H9 (cell line): ENCODE measurements at regions not wholly inside any gene's neighbourhood (a gene's known extent, or its start where the extent isn't known, plus 50 kb on each side); places are given as distances from the start of the nearest gene placed in this dataset.
"Not testable (repeated sequence)": the region's sequence is repeated elsewhere in the genome, so short reads cannot be mapped to it uniquely, and the experiment has no call there.

Experiments used
- DNase-seq: peaks from one replicate; pipeline ENCODE4 v3.0.0-alpha.2; 2017
- H2AFZ ChIP-seq: one replicate; pipeline ENCODE4 v1.6.1; 2013; ENCODE audit warnings: mild to moderate bottlenecking, low read length, control low read depth, moderate library complexity
- H2AK5ac ChIP-seq: 2 replicates; pipeline ENCODE4 v1.6.1; 2013; ENCODE audit warnings: low read length, control low read depth, mixed read lengths; ENCODE audit not compliant: insufficient read length
- H2BK120ac ChIP-seq: one replicate; pipeline ENCODE4 v1.6.1; 2013; ENCODE audit warnings: low read depth, mild to moderate bottlenecking, low read length, control low read depth, inconsistent platforms; ENCODE audit not compliant: poor library complexity, severe bottlenecking
- H2BK12ac ChIP-seq: 2 replicates; pipeline ENCODE4 v1.6.1; 2013; ENCODE audit warnings: low read length, control low read depth, mixed read lengths, low read depth; ENCODE audit not compliant: insufficient read length
- H2BK15ac ChIP-seq: 2 replicates; pipeline ENCODE4 v1.6.1; 2013; ENCODE audit warnings: low read depth, low read length, control low read depth
- H2BK20ac ChIP-seq: one replicate; pipeline ENCODE4 v1.6.1; 2013; ENCODE audit warnings: low read depth, mild to moderate bottlenecking, low read length, control low read depth, inconsistent platforms; ENCODE audit not compliant: poor library complexity, severe bottlenecking
- H2BK5ac ChIP-seq: 2 replicates; pipeline ENCODE4 v1.6.1; 2013; ENCODE audit warnings: low read length, control low read depth, mixed read lengths; ENCODE audit not compliant: insufficient read length
- H3K14ac ChIP-seq: 2 replicates; pipeline ENCODE4 v1.6.1; 2013; ENCODE audit warnings: low read length, control low read depth; ENCODE audit not compliant: insufficient read depth
- H3K18ac ChIP-seq: 2 replicates; pipeline ENCODE4 v1.6.1; 2013; ENCODE audit warnings: low read depth, mild to moderate bottlenecking, mixed read lengths, low read length, control low read depth; ENCODE audit not compliant: insufficient read length
- H3K23ac ChIP-seq: 2 replicates; pipeline ENCODE4 v1.6.1; 2013; ENCODE audit warnings: low read length, control low read depth, mixed read lengths, low read depth; ENCODE audit not compliant: insufficient read length
- H3K23me2 ChIP-seq: 2 replicates; pipeline ENCODE4 v1.6.1; 2013; ENCODE audit warnings: low read depth, mild to moderate bottlenecking, mixed read lengths, low read length, control low read depth; ENCODE audit not compliant: insufficient read length, poor library complexity, severe bottlenecking
- H3K27ac ChIP-seq: 2 replicates; pipeline ENCODE4 v1.5.1; 2013; ENCODE audit warnings: low read length, control low read depth, mixed read lengths, low read depth; ENCODE audit not compliant: insufficient read length
- H3K27me3 ChIP-seq: 2 replicates; pipeline ENCODE4 v1.6.1; 2013; ENCODE audit warnings: low read length, control low read depth, inconsistent platforms; ENCODE audit not compliant: insufficient read depth
- H3K4ac ChIP-seq: 2 replicates; pipeline ENCODE4 v1.6.1; 2013; ENCODE audit warnings: low read depth, mild to moderate bottlenecking, control low read depth, inconsistent platforms, low read length, moderate library complexity
- H3K4me1 ChIP-seq: 2 replicates; pipeline ENCODE4 v1.6.1; 2013; ENCODE audit warnings: low read length, control low read depth, inconsistent platforms; ENCODE audit not compliant: insufficient read depth
- H3K4me2 ChIP-seq: 2 replicates; pipeline ENCODE4 v1.6.1; 2013; ENCODE audit warnings: low read length, control low read depth, mixed read lengths; ENCODE audit not compliant: insufficient read length, insufficient read depth
- H3K56ac ChIP-seq: 2 replicates; pipeline ENCODE4 v1.6.1; 2013; ENCODE audit warnings: low read depth, mild to moderate bottlenecking, mixed read lengths, low read length, control low read depth; ENCODE audit not compliant: insufficient read length
- H3K79me1 ChIP-seq: 2 replicates; pipeline ENCODE4 v1.6.1; 2013; ENCODE audit warnings: low read depth, mild to moderate bottlenecking, moderate library complexity, low read length, control low read depth, inconsistent platforms; ENCODE audit not compliant: insufficient read depth, poor library complexity, severe bottlenecking
- H3K79me2 ChIP-seq: 2 replicates; pipeline ENCODE4 v1.6.1; 2013; ENCODE audit warnings: low read length, control low read depth, inconsistent platforms; ENCODE audit not compliant: insufficient read depth
- H3K9ac ChIP-seq: 2 replicates; pipeline ENCODE4 v1.6.1; 2013; ENCODE audit warnings: low read length, control low read depth, mixed read lengths; ENCODE audit not compliant: insufficient read length; ENCODE audit errors: extremely low read depth
- H3K9me3 ChIP-seq: one replicate; pipeline ENCODE4 v1.6.1; 2013; ENCODE audit warnings: low read depth, low read length, inconsistent platforms; ENCODE audit not compliant: control insufficient read depth
- H3T11ph ChIP-seq: one replicate; pipeline ENCODE4 v1.6.1; 2013; ENCODE audit warnings: mild to moderate bottlenecking, low read length, control low read depth, inconsistent platforms
- H4K20me1 ChIP-seq: one replicate; pipeline ENCODE4 v1.6.1; 2013; ENCODE audit not compliant: control insufficient read depth, insufficient read length, insufficient read depth
- H4K5ac ChIP-seq: 2 replicates; pipeline ENCODE4 v1.6.1; 2013; ENCODE audit warnings: low read depth, mild to moderate bottlenecking, mixed read lengths, low read length, control low read depth; ENCODE audit not compliant: insufficient read length
- H4K8ac ChIP-seq: replicated peaks from 2 replicates; pipeline ENCODE4 v1.6.1; 2013; ENCODE audit warnings: low read length, control low read depth, mixed read lengths, low read depth; ENCODE audit not compliant: insufficient read length
- H4K91ac ChIP-seq: 2 replicates; pipeline ENCODE4 v1.6.1; 2013; ENCODE audit warnings: low read depth, mild to moderate bottlenecking, moderate library complexity, mixed read lengths, low read length, control low read depth; ENCODE audit not compliant: insufficient read length
- H3K27ac Mint-ChIP-seq, 3 experiments: 2 replicates in 2 of 3; 3 replicates in 1 of 3; pipeline ENCODE4 v1.8.0; 2020 to 2021; ENCODE audit warnings: mixed read lengths in 3 of 3, mild to moderate bottlenecking in 1 of 3, moderate library complexity in 1 of 3
- H3K27me3 Mint-ChIP-seq: 2 replicates; pipeline ENCODE4 v1.8.0; 2021; ENCODE audit warnings: low read depth, mild to moderate bottlenecking, moderate library complexity, mixed read lengths
- H3K36me3 Mint-ChIP-seq, 3 experiments: 2 replicates in 2 of 3; 3 replicates in 1 of 3; pipeline ENCODE4 v1.8.0; 2020 to 2021; ENCODE audit warnings: low read depth in 3 of 3, mixed read lengths in 3 of 3; ENCODE audit not compliant: insufficient read depth in 1 of 3
- H3K4me1 Mint-ChIP-seq, 2 experiments: 2 replicates each; pipeline ENCODE4 v1.8.0; 2020; ENCODE audit warnings: mixed read lengths in 2 of 2
- H3K4me3 Mint-ChIP-seq, 2 experiments: 2 replicates in 1 of 2; 3 replicates in 1 of 2; pipeline ENCODE4 v1.8.0; 2020 to 2021; ENCODE audit warnings: mild to moderate bottlenecking in 2 of 2, mixed read lengths in 2 of 2, moderate library complexity in 1 of 2
- H3K9me3 Mint-ChIP-seq, 2 experiments: 2 replicates in 1 of 2; 3 replicates in 1 of 2; pipeline ENCODE4 v1.8.0; 2020; ENCODE audit warnings: mild to moderate bottlenecking in 2 of 2, mixed read lengths in 2 of 2, moderate library complexity in 1 of 2
- CTCF ChIP-seq: fragments of 200-600 bp; sonication (generic); conservative IDR thresholded peaks from 3 replicates; pipeline ENCODE4 v1.8.0; 2021; ENCODE audit warnings: antibody characterized with exemption, mild to moderate bottlenecking
- WGBS: extraction: QIAGEN DNeasy Blood & Tissue Kit; methylation state at CpG from one replicate; pipeline ENCODE4 v1.1.7; 2013; ENCODE audit warnings: missing lambda C conversion rate, low lambda C conversion rate, mixed read lengths; ENCODE audit not compliant: insufficient read length; ENCODE audit errors: extremely low coverage; 5-methylcytosine and 5-hydroxymethylcytosine counted together

GRCh38 chr9:102609461-102609860 is 385.7 kb upstream of the CYLC2 start:
- Histone ChIP-seq H3K23me2 (no peaks in the 10 kb centered on the region), H2AK5ac (no peak overlapping the region), H4K20me1 (no peaks in the 10 kb centered on the region), H3K9me3 (no peaks in the 10 kb centered on the region), H3K4me2 (no peak overlapping the region), H3K9ac (no peak overlapping the region), H3K4me1 (no peaks in the 10 kb centered on the region), H3K27me3 (no peaks in the 10 kb centered on the region), H2BK20ac (no peak overlapping the region), H3K23ac (no peak overlapping the region), H3T11ph (no peak overlapping the region), H2BK12ac (no peak overlapping the region), H4K8ac (no peak overlapping the region), H2BK120ac (no peak overlapping the region), H4K5ac (no peak overlapping the region), H2BK5ac (no peak overlapping the region), H3K27ac (no peak overlapping the region), H4K91ac (no peak overlapping the region), H3K14ac (no peak overlapping the region), H3K79me1 (no peaks in the 10 kb centered on the region), H3K4ac (no peak overlapping the region), H2AFZ (no peak overlapping the region), H2BK15ac (no peak overlapping the region), H3K18ac (no peak overlapping the region), H3K79me2 (no peaks in the 10 kb centered on the region), H3K56ac (no peak overlapping the region)
- Mint-ChIP-seq H3K36me3 (peaks cover 3 to 5% (median 4%) of the 10 kb centered on the region in 3 experiments; a peak in 6 of 7 replicates), H3K4me1 (no peaks in the 10 kb centered on the region), H3K27ac (no peak overlapping the region), H3K9me3 (peaks cover 4 to 5% of the 10 kb centered on the region in 2 experiments), H3K4me3 (no peak overlapping the region), H3K27me3 (no peaks in the 10 kb centered on the region)
- no peak for DNase-seq
- no peak for TF ChIP-seq CTCF
- no CpG with 5 or more reads among the region's 2 CpGs for WGBS

GRCh38 chr9:102603198-102604195 is 391.6 kb upstream of the CYLC2 start:
- H3K79me1 ChIP-seq, H3K4ac ChIP-seq, H3K18ac ChIP-seq, H3K23me2 ChIP-seq, H2BK15ac ChIP-seq, H4K20me1 ChIP-seq, H3K27ac Mint-ChIP-seq, H3K4me2 ChIP-seq, H3K9ac ChIP-seq, H3K4me1 Mint-ChIP-seq, H3K4me3 Mint-ChIP-seq, H3T11ph ChIP-seq, H3K4me1 ChIP-seq, H4K5ac ChIP-seq, H3K56ac ChIP-seq, H3K9me3 ChIP-seq, H2BK5ac ChIP-seq, H3K14ac ChIP-seq, H2AK5ac ChIP-seq, DNase-seq, H3K27ac ChIP-seq, H2BK20ac ChIP-seq, H4K91ac ChIP-seq, H4K8ac ChIP-seq, H2BK120ac ChIP-seq, H3K27me3 Mint-ChIP-seq, H2BK12ac ChIP-seq, H3K27me3 ChIP-seq, H3K79me2 ChIP-seq, H2AFZ ChIP-seq, H3K23ac ChIP-seq: not testable (repeated sequence)
- no CpG with 5 or more reads among the region's 47 CpGs for WGBS
- Mint-ChIP-seq H3K9me3 (peaks cover 37 to 44% of the 10 kb centered on the region in 2 experiments), H3K36me3 (peaks cover 18 to 34% (median 23%) of the 10 kb centered on the region in 3 experiments)
